HG03135 (cell line): ENCODE measurements at regions not wholly inside any gene's neighbourhood (a gene's known extent, or its start where the extent isn't known, plus 50 kb on each side); places are given as distances from the start of the nearest gene placed in this dataset.
"Not testable (repeated sequence)": the region's sequence is repeated elsewhere in the genome, so short reads cannot be mapped to it uniquely, and the experiment has no call there.

ENCODE experiments used
- ATAC-seq: cut with Tn5 transposase; IDR thresholded peaks from one replicate; pipeline ENCODE4 v1.9.1; 2021; ENCODE audit warnings: mild to moderate bottlenecking, moderate library complexity; ENCODE audit not compliant: unreplicated experiment

- ATAC-seq = no peak
Observed at GRCh38 chr4:97134456-97134855, 1008.8 kb downstream of the STPG2 start.

GRCh38 chr4:97139791-97140190, 1003.5 kb downstream of the STPG2 start:
- ATAC-seq = no peak

DNA sequence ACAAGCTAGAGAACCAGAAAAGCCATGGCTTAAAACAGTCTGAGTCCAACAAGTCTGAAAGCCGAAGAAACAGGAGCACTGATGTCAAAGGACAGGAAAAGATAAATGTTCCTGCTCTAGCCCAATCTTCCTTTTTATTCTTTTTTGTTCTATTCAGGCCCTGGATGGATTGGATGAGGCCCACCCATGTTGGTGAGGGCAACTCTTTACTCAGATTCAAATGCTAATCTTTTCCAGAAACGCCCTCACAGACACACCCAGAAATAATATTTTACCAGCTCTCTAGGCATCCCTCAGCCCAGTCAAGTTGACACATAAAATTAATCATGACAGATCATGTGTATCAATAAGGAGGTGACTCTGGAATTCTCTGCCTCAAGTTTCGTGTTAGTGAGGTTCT, 1002.7 kb downstream of the STPG2 start:
- no peak for ATAC-seq

GRCh38 chr4:97141332-97141731, 1001.9 kb downstream of the STPG2 start:
- not testable (repeated sequence) for ATAC-seq

DNA sequence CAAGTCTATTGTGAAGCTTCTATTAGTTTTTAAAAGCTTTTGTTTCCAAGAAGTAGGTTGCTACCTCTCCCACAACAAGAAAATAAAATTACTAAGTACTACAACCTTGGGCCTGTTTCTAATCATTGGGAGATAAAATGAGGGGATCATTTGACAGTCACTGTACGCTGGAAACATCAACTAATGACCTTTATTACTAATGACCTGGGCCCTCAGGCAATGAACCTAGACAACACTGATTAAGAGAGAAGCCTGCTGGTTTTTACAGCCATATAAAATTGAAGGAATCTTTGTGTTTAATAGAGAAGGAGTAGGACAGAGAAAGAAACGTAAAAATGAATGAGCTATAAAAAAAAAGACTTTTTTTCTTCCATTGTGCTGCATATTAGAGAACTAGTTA, 1000.9 kb downstream of the STPG2 start:
- no peak for ATAC-seq

- ATAC-seq = no peak
Observed at GRCh38 chr4:97142893-97143292, 1000.4 kb downstream of the STPG2 start.

GRCh38 chr4:97144199-97144598, 999.1 kb downstream of the STPG2 start:
- no peak for ATAC-seq

GRCh38 chr4:97150966-97151365, 992.3 kb downstream of the STPG2 start:
- ATAC-seq = no peak

- no peak for ATAC-seq
Observed at GRCh38 chr4:97152149-97152548, 991.1 kb downstream of the STPG2 start.

- ATAC-seq = no peak
Observed at GRCh38 chr4:97153042-97153441, 990.2 kb downstream of the STPG2 start.

DNA sequence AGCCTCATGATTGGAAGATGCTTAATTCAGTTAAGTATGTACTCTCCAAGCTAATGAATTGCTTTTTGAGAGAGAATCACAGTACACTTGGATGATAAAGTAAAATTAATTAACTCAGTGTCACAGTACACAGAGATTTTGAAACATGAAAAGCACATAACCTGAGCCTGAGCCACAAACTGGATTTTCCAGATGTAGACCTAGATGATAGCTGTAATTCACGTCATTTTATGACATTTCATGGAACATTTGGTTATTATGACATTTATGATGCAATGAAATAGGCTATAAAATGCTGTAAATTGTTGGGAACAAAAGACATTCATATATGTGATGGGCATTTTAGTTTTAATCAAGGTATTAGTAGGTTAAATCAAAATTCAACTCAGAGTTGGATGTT, 983.7 kb downstream of the STPG2 start:
- no peak for ATAC-seq

DNA sequence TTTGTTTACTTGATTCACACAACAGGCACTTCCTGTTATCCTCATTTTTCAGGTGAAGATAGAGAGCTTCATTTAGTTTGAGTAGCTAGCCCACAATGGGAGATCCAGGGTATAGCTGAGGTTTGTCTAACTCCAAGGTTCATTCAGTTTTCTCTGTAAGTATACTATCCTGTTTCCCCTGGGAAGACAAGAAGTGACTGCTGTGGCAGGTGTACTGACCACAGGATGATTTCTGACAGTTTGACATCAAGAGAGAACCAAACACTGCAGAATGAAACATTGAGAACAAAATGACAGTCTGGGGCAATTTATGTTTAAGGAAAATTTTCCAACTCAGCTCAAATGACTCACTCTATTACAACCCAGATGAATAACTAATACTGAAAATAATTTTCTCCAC, 958.0 kb downstream of the STPG2 start:
- no peak for ATAC-seq

- ATAC-seq = no peak
Observed at GRCh38 chr4:97197106-97197505, 946.2 kb downstream of the STPG2 start.

- no peak for ATAC-seq
Observed at GRCh38 chr4:97208749-97209148, 934.5 kb downstream of the STPG2 start.

DNA sequence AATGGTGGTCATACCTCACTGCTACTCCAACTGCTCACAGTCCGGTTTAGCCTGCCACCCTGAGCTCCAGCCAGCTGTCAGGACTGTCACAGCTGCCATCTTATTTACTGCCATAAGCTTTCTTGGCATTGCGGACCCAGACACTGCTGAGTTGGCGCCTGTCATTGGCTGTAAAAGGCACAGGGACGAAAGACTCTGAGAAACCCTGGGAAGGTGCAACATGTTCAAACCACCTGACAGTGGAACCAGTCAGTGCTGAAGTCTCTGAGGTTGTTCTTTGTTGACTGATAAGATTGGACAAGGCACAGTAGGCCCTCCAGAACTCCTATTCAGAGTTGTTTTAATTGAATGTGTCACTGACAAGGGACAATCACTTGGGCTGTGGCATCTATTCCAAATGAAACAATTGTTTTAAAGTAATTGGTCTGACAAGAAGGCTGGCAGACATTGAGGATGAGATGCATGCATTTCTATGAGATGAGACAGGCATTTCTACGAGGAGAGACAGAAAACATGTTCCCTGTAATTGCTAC, 927.8 kb downstream of the STPG2 start:
- no peak for ATAC-seq

DNA sequence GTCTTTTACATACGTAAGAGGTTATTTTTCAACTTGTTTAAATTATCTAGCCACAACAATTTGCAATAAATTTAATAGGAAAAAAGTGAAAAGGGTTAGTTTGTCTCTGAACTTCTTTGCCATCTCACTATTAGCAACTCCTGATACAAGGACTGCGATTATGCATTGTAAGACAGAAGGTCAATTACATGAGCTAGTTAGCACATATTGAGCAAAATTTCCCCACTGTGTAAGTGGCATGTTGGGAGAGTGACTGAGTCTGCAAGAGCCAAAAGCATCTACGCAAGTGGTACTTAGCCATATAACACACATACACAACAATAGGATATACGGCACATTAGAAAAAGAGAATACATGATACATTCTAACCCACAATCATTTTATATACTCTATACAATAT, 927.2 kb downstream of the STPG2 start:
- no peak for ATAC-seq

DNA sequence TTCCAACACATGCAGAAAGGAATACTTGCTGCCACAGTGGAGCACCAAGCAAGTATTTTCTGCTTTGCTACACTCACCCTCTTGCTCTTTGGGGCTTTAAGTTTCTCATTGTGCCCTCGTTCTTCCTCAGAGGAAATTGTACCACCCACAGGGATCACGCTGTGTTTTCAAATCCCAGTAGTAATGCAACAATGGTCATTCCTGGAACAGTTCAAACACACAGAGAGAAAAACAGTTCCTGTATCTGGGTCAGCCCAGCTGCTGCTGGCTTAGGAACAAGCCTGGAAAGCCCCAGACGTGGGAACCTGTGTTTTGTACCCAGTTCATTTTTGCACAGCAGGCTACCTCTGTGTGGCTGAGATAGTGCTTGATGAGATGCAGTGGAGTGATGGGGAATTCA, 907.8 kb downstream of the STPG2 start:
- no peak for ATAC-seq

DNA sequence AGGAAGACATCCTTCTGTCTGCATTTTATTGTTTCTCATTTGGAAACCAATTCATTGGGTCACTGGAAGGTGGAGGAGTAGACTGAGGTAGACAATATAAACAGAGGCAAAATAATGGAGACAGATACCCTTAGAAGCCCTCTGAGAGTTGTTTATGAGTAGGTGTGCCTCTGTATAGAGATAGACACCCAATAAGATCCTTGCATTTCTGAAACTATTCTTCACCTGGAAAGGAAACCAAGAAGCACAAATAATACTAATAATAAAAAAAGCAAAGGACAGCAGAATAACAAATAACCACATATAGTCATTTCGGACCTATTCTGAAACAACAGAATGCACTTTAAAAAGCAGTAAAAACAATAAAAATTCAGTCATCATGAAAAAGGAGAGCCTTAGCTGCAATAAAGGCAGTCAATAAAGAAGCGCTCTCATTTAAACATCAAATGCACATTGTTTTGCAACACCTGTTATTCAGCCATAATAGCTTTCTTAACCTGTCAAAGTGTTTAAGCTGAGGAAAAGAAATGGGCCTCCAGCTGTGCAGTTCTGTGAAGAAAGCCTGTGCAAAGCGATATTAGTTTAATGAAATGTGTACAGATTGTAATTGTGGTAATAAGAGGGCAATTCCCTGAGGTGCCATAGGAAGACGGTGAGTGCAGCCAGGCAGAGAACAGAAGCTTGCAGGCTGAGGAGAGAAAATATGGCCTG, 904.2 kb downstream of the STPG2 start:
- no peak for ATAC-seq

DNA sequence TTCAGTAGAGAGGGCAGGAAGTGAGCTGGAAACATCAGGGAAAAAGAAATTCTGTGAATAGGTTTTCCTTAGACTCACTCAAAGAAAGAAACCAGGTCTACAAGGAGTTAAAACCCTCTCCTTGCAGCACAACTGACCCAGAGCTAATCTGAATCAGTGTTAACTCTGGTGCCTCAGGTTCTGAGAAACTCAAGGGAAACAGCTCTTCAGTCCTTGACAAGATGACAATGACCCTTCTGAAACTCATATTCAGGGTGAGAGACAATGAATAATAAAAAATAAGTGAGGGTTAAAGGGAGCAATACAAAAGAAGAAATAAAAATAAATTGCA, 903.6 kb downstream of the STPG2 start:
- no peak for ATAC-seq

DNA sequence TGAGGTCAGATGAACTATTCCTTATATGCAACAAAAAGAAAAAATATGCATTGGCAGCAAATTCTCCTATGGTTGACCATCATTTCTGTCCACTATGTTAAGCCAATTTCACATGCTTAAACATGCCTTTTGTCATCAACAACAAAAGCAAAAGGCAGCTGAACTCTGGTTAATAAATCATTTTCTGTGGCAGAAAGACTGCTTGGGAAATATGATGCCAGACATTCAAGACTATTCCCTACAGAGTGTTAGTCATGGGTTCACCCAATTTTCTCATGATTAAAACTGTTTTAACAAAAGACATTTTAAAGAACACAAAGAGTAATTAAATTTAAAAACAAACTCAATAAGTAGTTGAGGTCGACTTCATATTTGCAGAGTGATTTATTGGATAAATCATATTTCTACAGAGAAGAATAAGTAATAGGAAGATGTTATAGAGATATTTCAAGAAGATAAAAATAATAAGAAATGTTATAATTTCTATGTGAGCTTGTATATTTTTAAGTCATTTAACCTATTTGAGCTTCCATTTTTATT, 890.6 kb downstream of the STPG2 start:
- no peak for ATAC-seq

GRCh38 chr4:97262769-97263168, 880.5 kb downstream of the STPG2 start:
- no peak for ATAC-seq

GRCh38 chr4:97270051-97270450, 873.2 kb downstream of the STPG2 start:
- no peak for ATAC-seq

GRCh38 chr4:97279391-97279790, 863.9 kb downstream of the STPG2 start:
- ATAC-seq = no peak
